H1 (cell line): ENCODE measurements at regions not wholly inside any gene's neighbourhood (a gene's known extent, or its start where the extent isn't known, plus 50 kb on each side); places are given as distances from the start of the nearest gene placed in this dataset.

Experiments
- POLR2A ChIP-seq, 2 experiments: IDR thresholded peaks; 1 replicate in 1 of 2; 2 replicates in 1 of 2; pipeline ENCODE4 v1.6.1; 2011; ENCODE audit warnings: low read depth in 2 of 2, low read length in 2 of 2, mild to moderate bottlenecking in 2 of 2; ENCODE audit errors: control extremely low read depth in 1 of 2
- TEAD4 ChIP-seq: IDR thresholded peaks from 2 replicates; pipeline ENCODE4 v1.6.1; 2012; ENCODE audit warnings: low read depth, low read length, inconsistent platforms, mixed read lengths

DNA sequence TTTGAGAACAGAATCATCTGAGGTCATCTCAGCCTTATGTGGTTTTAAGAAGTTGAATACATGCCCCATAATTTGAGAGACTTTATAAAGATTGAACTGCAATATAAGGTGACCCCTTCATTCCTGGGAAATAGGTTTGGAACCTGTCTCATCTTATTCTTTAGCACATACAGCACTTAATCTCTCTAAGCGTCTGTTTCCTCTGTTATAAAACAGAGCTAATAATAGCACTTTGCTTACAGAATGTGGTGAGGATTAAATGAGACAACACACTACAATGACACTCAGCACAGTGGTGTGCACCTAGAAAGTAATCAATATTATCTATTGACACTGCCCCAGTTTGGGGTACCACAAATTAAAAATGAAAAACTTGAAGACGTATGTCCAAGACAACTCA lies 102.1 kb downstream of the DUSP6 start:
- TF ChIP-seq TEAD4: no peak
- TF ChIP-seq POLR2A (IDR thresholded peaks at IDR 0.05; ENCODE audit: control extremely low read depth in 1 of 2, low read depth in 2 of 2, low read length in 2 of 2): no peak
